ENCODE measurements at regions not wholly inside any gene's neighbourhood (a gene's known extent, or its start where the extent isn't known, plus 50 kb on each side); places are given as distances from the start of the nearest gene placed in this dataset.
"Not testable (repeated sequence)": the region's sequence is repeated elsewhere in the genome, so short reads cannot be mapped to it uniquely, and the experiment has no call there.

DNA sequence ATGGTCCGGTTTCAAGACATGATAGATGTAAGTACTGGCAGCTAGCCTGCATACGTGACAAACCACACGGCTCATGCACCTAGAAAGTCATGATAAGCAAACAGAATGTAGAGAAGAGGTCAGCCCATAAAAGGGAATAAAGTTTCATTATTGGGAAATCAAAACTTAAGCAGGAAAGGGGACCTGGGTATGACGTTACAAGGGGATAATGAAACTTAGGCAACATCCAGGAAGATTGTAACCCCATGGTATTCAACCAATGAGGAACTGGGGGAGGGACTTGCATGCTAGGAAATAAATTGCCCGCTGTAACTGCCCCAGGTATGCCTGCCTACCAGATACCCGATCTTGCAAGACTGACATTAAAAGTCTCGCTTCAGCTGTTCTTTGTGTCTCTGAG, 1679.0 kb downstream of the SUCLG1 start:
- no peak for DNase-seq

DNA sequence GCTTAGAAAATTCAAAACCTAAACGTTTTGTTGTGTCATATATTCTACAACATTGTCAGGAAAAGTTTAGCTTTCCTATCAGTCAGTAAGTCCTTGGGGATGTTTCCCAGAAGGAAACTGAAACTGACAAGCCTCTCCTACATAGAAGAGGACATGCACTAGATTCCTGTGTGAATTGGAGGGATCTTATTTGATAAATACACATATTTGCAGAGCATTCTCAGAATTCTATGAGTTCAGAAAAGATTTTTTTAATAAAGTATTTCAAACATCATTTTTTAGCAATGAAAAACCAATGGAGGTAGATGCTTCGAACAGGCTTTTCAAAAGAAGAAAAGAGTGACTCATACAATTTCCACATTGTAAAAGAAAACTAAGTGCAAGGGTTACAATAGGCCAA, 1706.7 kb downstream of the SUCLG1 start:
- DNase-seq = no peak

DNA sequence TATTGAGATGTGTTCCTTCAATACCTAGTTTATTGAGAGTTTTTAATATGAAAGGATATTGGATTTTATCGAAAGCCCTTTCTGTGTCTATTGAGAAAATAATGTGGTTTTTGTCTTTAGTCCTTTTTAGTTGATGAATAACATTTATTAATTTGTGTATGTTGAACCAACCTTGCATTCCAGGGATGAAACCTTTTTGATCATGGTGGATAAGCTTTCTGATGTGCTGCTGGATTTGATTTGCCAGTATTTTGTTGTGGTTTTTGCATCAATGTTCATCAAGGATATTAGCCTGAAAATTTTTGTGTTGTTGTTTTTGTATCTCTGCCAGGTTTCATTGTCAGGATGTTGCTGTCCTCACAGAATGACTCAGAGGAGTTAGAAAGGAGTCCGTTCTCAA, 1710.4 kb downstream of the SUCLG1 start:
- no peak for DNase-seq

- no peak for DNase-seq
Measured at GRCh38 chr2:82740527-82740926, 1718.6 kb downstream of the SUCLG1 start.

DNA sequence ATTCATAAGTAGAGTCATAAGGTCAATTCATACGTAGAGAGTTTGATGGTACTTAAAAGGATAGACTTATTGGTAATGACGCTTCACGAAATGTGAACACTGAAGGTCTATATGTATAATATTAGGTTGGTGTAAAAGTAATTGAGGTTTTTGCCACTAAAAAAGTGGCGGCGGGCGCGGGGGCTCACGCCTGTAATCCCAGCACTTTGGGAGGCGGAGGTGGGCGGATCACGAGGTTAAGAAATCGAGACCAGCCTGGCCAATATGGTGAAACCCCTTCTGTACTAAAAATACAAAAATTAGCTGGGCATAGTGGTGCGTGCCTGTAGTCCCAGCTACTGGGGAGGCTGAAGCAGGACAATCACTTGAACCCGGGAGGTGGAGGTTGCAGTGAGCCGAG, 1721.1 kb downstream of the SUCLG1 start:
- not testable (repeated sequence) for DNase-seq

- DNase-seq = no peak
Measured at GRCh38 chr2:82735336-82735735, 1723.7 kb downstream of the SUCLG1 start.

DNA sequence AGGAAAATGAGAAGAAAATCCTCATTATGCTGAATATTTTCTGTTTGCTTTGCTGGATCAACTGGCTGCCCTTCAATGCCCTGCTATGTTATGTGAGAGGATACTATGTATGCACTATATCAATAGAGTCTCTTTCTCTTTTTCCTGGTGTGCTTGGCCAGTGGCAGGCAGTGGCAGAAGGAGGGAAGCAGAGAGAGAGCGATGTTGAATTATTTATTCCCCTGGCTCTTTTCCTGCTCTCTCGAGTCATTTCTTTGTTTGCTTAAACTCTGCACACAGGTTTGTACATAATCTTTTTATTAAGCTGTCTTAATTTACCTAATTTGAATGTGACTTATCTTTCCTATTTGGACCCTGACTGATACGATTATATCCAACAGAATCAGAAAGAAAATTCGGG, 1727.3 kb downstream of the SUCLG1 start:
- DNase-seq = no peak

GRCh38 chr2:82730811-82731210, 1728.3 kb downstream of the SUCLG1 start:
- DNase-seq = no peak

DNA sequence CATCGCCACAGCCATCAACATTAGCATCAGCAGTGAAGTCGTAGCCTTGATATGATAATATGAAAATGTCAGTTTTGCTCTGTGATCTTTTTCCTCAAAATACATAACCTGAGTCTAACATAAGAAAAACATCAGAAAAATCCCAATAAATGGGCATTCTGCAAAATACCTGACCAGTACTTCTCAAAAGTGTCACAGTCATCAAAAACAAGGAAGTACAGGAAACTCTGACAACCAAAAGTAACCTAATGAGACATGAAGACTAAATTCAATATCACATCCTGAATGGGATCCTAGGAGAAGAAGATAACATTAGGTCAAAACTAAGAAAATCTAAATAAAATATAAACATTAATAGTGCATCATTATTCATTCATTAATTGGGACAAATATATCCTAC, 1731.0 kb downstream of the SUCLG1 start:
- no peak for DNase-seq

DNA sequence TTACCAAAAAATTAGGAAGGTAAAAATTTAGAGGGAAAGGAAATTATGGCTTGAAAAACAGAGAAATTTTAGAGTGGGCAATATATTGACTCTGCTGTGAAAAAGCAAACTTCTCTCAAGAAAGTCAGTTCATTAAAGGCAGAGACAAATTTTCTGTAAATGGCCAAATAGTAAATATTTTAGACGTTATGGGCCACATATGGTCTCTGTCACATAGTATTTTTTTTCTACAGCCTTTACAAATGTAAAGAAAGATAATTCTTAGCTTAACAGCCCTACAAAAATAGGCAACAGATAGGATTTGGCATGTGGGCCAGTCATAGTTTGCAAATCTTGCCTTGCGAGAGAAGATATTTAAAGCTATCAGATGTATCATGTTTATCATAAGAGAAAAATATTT, 1750.4 kb downstream of the SUCLG1 start:
- DNase-seq = no peak

- no peak for DNase-seq
Measured at GRCh38 chr2:82697231-82697630, 1761.8 kb downstream of the SUCLG1 start.

- no peak for DNase-seq
Measured at GRCh38 chr2:82694431-82694830, 1764.6 kb downstream of the SUCLG1 start.

DNA sequence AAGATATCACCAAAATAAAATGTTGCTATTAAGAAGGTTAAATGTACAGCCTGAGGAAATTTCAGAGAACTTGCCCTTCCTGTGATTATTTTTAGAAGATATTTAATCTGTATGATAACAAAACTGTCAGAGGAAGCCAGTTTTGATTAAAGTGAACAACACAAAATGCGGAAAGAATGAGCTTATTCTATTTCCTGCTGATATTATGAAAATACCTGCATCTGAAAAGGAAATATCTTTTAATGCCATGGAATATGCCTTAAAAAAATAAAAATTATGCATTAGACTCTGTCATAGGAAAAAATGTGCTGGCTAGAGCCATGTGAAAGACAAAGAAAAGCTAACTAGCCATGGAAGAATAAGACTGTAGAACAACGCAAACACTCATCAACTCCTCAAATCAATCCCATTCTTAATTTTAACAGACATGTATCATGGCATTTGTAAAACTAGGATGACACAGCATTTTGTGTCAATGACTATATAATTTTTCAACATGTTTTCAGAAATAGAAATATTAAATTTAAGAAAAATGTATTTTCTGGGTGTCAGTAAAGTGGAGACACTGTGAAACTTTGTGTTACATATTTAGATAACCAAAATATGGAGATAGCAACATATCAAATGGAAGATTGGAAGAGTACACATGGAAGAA, 1768.2 kb downstream of the SUCLG1 start:
- DNase-seq = no peak

DNA sequence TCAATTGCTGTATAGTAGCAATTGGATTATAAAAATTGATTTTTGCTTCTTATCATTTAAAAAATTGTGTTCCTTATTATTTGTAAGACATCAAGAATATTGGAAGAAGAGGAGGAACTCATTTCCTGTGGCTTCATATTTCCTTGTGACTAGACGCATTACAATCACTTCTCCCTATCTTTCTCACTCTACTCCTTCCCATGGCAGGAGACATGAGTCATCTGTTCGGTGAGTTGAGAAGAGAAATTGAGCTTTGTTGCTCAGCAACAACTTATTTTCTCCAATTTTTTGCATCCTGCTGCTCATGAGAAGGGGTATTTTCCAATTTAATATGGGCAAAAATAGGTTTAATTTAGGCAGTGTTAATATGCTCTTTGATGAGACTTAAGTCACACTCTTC, 1783.9 kb downstream of the SUCLG1 start:
- no peak for DNase-seq

DNA sequence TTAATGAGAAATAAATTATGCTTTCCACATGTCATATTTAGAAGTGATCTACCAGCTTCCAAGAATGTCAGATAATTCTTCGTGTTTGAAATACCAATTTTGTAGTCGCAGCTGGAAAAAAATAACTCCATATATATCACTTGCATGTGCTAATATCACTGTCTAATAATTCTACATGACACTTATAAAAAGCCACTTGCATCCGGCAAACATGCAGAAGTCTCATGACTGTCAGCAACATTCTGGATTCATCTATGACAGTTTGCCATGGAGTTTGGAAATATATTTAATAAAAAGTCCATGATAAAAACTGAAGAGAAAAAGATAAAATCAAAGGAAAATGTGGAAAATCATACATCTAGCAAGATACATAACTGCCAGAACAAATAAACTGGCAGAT, 1784.4 kb downstream of the SUCLG1 start:
- no peak for DNase-seq

DNA sequence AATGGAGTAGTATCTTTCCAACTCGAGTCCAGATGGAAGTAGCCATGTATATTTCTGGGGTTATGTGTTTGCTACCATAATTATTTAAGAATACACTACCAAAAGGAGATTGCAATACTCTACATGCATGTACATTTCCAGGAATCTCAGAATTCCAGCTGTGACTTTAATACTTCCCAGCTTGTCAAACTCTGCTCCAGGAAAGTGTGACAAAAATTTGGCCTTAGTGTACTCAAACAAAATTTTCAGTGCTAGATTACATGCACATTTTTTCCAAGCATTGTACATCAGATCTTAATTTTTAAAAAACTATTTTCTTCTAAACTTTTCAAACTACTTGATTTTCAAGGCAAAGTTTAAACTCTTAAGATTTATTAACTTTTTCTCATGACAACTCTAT, 1791.6 kb downstream of the SUCLG1 start:
- no peak for DNase-seq

DNA sequence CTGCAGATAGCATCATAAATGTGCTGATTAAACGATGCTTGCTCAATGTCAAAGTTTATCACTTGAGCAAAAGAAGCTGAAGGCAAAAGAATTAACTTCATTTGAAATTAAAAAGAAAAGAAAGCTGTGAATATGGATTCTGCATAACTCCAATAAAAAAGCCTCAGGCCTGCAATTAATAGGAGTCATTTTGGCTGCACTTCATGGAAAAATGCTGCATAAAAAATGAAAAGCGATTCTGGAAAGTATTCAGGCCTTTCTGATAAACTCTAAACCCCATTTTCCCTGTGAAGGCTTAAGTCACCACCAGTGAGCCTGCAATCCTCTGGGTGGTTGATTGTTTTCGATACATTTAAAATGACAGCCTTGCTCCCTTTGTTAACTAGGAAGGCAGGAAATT, 1793.4 kb downstream of the SUCLG1 start:
- DNase-seq = no peak

- no peak for DNase-seq
Measured at GRCh38 chr2:82657106-82657505, 1802.0 kb downstream of the SUCLG1 start.

GRCh38 chr2:82656420-82656819, 1802.7 kb downstream of the SUCLG1 start:
- no peak for DNase-seq

- DNase-seq = no peak
Measured at GRCh38 chr2:82652117-82652516, 1807.0 kb downstream of the SUCLG1 start.

- no peak for DNase-seq
Measured at GRCh38 chr2:82650038-82650437, 1809.0 kb downstream of the SUCLG1 start.

DNA sequence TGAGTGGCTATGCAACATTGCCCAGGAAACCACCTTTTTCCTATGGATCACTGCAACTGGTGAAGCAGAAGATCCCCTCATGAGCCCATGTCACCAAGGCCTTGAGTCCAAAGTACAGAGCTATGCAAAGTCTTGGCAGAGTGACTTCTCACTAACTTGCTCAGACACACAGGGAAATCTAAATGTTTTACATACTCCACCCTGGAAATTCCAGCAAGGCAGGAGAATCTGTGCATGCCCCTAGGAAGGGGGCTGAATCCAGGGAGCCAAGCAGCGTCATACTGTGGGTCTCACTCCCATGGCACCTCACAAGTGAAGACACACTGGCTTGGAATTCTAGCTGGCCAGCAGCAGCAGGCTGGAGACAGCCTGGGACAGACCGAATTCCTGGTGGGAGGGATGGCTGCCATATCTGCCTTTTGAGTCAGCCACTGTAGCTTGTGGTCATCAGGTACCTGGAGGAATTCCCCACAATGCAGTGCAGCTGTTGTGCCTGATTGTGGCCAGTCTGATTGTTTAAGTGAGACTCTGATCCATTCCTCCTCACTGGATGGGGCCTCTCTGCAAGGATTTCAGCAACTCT, 1817.4 kb downstream of the SUCLG1 start:
- no peak for DNase-seq

DNA sequence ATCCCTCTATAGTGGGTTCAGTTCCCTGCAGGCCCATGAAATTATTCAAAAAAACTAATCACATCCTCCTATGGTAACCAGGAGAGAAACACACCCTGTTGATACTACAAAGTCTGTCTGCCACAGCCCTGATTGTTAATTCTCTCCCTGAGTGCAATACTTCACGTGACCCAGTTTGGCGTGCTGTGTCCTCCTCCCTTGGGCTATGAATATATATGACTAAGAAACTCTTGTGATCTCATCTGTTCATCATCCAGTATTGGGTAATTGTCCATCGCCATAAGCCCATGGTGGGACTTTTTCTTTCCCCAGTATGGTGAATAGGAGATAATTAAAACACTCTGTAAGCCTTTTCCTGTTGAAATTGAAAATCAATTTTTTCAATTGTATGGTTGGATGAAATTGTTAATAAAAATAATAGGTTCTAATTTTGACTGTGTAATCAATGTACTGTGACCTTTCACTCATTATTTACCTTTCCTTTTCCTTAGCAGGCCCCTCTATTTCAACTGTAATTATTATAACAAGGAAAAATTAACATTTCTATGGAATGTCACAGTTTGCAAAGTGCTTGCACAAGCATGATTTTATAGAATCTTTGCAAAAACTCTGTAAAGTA, 1822.6 kb downstream of the SUCLG1 start:
- no peak for DNase-seq

- no peak for DNase-seq
Measured at GRCh38 chr2:82599021-82599420, 1860.1 kb downstream of the SUCLG1 start.

GRCh38 chr2:82596581-82596980, 1862.5 kb downstream of the SUCLG1 start:
- no peak for DNase-seq
